ENCODE measurements at regions not wholly inside any gene's neighbourhood (a gene's known extent, or its start where the extent isn't known, plus 50 kb on each side); places are given as distances from the start of the nearest gene placed in this dataset.

- ChIA-PET CTCF (ENCODE audit: partially characterized antibody) (no interaction called here), POLR2A (ENCODE audit: partially characterized antibody) (no interaction called here)
- no peaks in the 10 kb centered on the region for H3K4me1 Mint-ChIP-seq
- H3K27me3 Mint-ChIP-seq: peaks cover 4 to 10% of the 10 kb centered on the region in 2 donors
- DNase-seq: no peak
- H3K27ac ChIP-seq (ENCODE audit: low read depth, low read length): no peak overlapping the region
- H3K36me3 ChIP-seq (ENCODE audit: insufficient read depth, low read length): no peaks in the 10 kb centered on the region
- H3K4me3 Mint-ChIP-seq: no peak overlapping the region
- no peaks in the 10 kb centered on the region for H3K27me3 ChIP-seq (ENCODE audit: insufficient read depth, low read length)
- no peak overlapping the region for H3K27ac Mint-ChIP-seq
- H3K36me3 Mint-ChIP-seq: no peaks in the 10 kb centered on the region
- H3K9me3 ChIP-seq (ENCODE audit: control insufficient read depth in 1 of 2, low read length in 2 of 2): no peaks in the 10 kb centered on the region
- intact Hi-C loops (cut with micrococcal nuclease): no loop called here
- no peaks in the 10 kb centered on the region for H3K4me1 ChIP-seq (ENCODE audit: insufficient read depth, low read length)
- peaks cover 0 to 2% (median 0%) of the 10 kb centered on the region in 8 donors for H3K9me3 Mint-ChIP-seq
- H3K4me3 ChIP-seq (ENCODE audit: low read length in 2 of 2): no peak overlapping the region
Measured at GRCh38 chr3:159800434-159801155, 188.0 kb upstream of the IL12A start.

DNA sequence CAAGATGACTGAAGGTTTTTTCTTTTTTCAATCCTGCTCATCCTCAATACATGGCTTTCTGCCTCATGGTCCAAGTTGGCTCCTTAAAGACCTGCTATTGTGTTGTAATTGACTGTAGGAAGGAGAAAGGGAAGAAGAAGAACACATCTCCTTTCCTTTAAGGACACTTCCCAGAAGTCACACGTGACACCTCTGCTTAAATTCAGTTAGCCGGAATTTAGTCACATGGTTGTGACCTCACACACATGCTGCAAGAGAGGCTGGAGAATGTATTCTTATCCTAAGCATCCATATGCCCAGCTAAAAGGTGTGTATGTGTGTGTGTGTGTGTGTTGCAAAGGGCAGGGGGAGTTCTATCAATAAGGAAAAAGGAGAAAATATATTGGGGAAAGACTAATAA is 185.8 kb upstream of the IL12A start:
- Mint-ChIP-seq H3K4me3 (no peak overlapping the region), H3K9me3 (peaks cover 0 to 2% (median 0%) of the 10 kb centered on the region in 8 donors), H3K36me3 (no peaks in the 10 kb centered on the region), H3K4me1 (no peaks in the 10 kb centered on the region), H3K27me3 (peaks cover 0 to 10% of the 10 kb centered on the region in 2 donors), H3K27ac (no peak overlapping the region)
- no peaks in the 10 kb centered on the region for H3K4me1 ChIP-seq (ENCODE audit: insufficient read depth, low read length)
- intact Hi-C loops (cut with micrococcal nuclease): no loop called here
- ChIA-PET CTCF (ENCODE audit: partially characterized antibody) (no interaction called here), POLR2A (ENCODE audit: partially characterized antibody) (no interaction called here)
- no peak overlapping the region for H3K4me3 ChIP-seq (ENCODE audit: low read length in 2 of 2)
- no peaks in the 10 kb centered on the region for H3K9me3 ChIP-seq (ENCODE audit: control insufficient read depth in 1 of 2, low read length in 2 of 2)
- H3K27me3 ChIP-seq (ENCODE audit: insufficient read depth, low read length): no peaks in the 10 kb centered on the region
- no peak for DNase-seq
- H3K36me3 ChIP-seq (ENCODE audit: insufficient read depth, low read length): no peaks in the 10 kb centered on the region
- H3K27ac ChIP-seq (ENCODE audit: low read depth, low read length): no peak overlapping the region

- ChIA-PET POLR2A (ENCODE audit: partially characterized antibody) (no interaction called here), CTCF (ENCODE audit: partially characterized antibody) (no interaction called here)
- Mint-ChIP-seq H3K27me3 (peaks cover 0 to 10% of the 10 kb centered on the region in 2 donors), H3K36me3 (no peaks in the 10 kb centered on the region), H3K4me1 (no peaks in the 10 kb centered on the region), H3K27ac (no peak overlapping the region), H3K9me3 (peaks cover 0 to 2% (median 0%) of the 10 kb centered on the region in 8 donors), H3K4me3 (no peak overlapping the region)
- no peak overlapping the region for H3K27ac ChIP-seq (ENCODE audit: low read depth, low read length)
- H3K4me3 ChIP-seq (ENCODE audit: low read length in 2 of 2): no peak overlapping the region
- H3K4me1 ChIP-seq (ENCODE audit: insufficient read depth, low read length): no peaks in the 10 kb centered on the region
- intact Hi-C loops (cut with micrococcal nuclease): no loop called here
- H3K9me3 ChIP-seq (ENCODE audit: control insufficient read depth in 1 of 2, low read length in 2 of 2): no peaks in the 10 kb centered on the region
- H3K27me3 ChIP-seq (ENCODE audit: insufficient read depth, low read length): no peaks in the 10 kb centered on the region
- DNase-seq: no peak
- no peaks in the 10 kb centered on the region for H3K36me3 ChIP-seq (ENCODE audit: insufficient read depth, low read length)
Measured at GRCh38 chr3:159803459-159803858, 185.2 kb upstream of the IL12A start.

GRCh38 chr3:159804726-159805410 is 183.8 kb upstream of the IL12A start:
- CTCF ChIA-PET (ENCODE audit: partially characterized antibody): interaction anchor here (0.7 kb wide), 1 partner anchor 184 kb away, joined by 4 read pairs; the partner anchor contains the start of gene IL12A
- Histone ChIP-seq H3K27ac (ENCODE audit: low read depth, low read length) (no peak overlapping the region), H3K36me3 (ENCODE audit: insufficient read depth, low read length) (no peaks in the 10 kb centered on the region), H3K9me3 (ENCODE audit: control insufficient read depth in 1 of 2, low read length in 2 of 2) (no peaks in the 10 kb centered on the region), H3K4me1 (ENCODE audit: insufficient read depth, low read length) (no peaks in the 10 kb centered on the region), H3K4me3 (ENCODE audit: low read length in 2 of 2) (no peak overlapping the region), H3K27me3 (ENCODE audit: insufficient read depth, low read length) (no peaks in the 10 kb centered on the region)
- H3K4me3 Mint-ChIP-seq: no peak overlapping the region
- H3K36me3 Mint-ChIP-seq: no peaks in the 10 kb centered on the region
- intact Hi-C loops (cut with micrococcal nuclease): loop anchor here (5.0 kb wide), 1 partner anchor 958 kb away; no protein-coding TSS in a partner anchor
- DNase-seq: peak in 1 of 5 donors; percentile 2
- no peak overlapping the region for H3K27ac Mint-ChIP-seq
- peaks cover 0 to 7% of the 10 kb centered on the region in 2 donors for H3K27me3 Mint-ChIP-seq
- POLR2A ChIA-PET (ENCODE audit: partially characterized antibody): no interaction called here
- H3K9me3 Mint-ChIP-seq: no peaks in the 10 kb centered on the region
- H3K4me1 Mint-ChIP-seq: no peaks in the 10 kb centered on the region

DNA sequence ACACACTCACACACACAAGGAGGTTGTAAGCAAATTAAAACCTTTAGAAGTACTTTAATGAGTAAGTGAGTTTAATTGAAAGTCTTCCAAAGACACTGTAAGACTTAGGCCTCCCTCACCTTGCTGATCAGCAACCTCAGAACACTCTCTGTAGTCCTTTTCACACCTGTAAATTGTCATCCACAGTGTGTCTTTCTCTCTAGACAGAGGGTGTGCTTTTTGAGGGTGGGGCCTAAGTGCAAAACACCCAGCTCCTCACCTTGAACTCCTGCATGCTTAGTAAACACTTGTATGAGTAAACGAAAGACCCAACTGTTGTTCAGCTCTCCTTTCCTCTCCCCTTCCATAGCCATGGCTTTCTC is 183.2 kb upstream of the IL12A start:
- Histone ChIP-seq H3K27ac (ENCODE audit: low read depth, low read length) (no peak overlapping the region), H3K36me3 (ENCODE audit: insufficient read depth, low read length) (no peaks in the 10 kb centered on the region), H3K4me1 (ENCODE audit: insufficient read depth, low read length) (no peaks in the 10 kb centered on the region), H3K4me3 (ENCODE audit: low read length in 2 of 2) (no peak overlapping the region), H3K9me3 (ENCODE audit: control insufficient read depth in 1 of 2, low read length in 2 of 2) (no peaks in the 10 kb centered on the region), H3K27me3 (ENCODE audit: insufficient read depth, low read length) (no peaks in the 10 kb centered on the region)
- POLR2A ChIA-PET (ENCODE audit: partially characterized antibody): no interaction called here
- peaks cover 0 to 7% of the 10 kb centered on the region in 2 donors for H3K27me3 Mint-ChIP-seq
- DNase-seq: no peak
- H3K4me1 Mint-ChIP-seq: no peaks in the 10 kb centered on the region
- no peak overlapping the region for H3K27ac Mint-ChIP-seq
- no peaks in the 10 kb centered on the region for H3K9me3 Mint-ChIP-seq
- CTCF ChIA-PET (ENCODE audit: partially characterized antibody): interaction anchor here (0.7 kb wide), 1 partner anchor 183 kb away, joined by 4 read pairs; the partner anchor contains the start of gene IL12A
- intact Hi-C loops (cut with micrococcal nuclease): loop anchor here (5.0 kb wide), 1 partner anchor 958 kb away; no protein-coding TSS in a partner anchor
- no peaks in the 10 kb centered on the region for H3K36me3 Mint-ChIP-seq
- no peak overlapping the region for H3K4me3 Mint-ChIP-seq

GRCh38 chr3:159806412-159806811 is 182.2 kb upstream of the IL12A start:
- peaks cover 0 to 7% of the 10 kb centered on the region in 2 donors for H3K27me3 Mint-ChIP-seq
- no peaks in the 10 kb centered on the region for H3K4me1 Mint-ChIP-seq
- H3K36me3 ChIP-seq (ENCODE audit: insufficient read depth, low read length): no peaks in the 10 kb centered on the region
- H3K27ac Mint-ChIP-seq: no peak overlapping the region
- no peak for DNase-seq
- H3K4me3 ChIP-seq (ENCODE audit: low read length in 2 of 2): no peak overlapping the region
- H3K36me3 Mint-ChIP-seq: no peaks in the 10 kb centered on the region
- no peak overlapping the region for H3K27ac ChIP-seq (ENCODE audit: low read depth, low read length)
- H3K9me3 Mint-ChIP-seq: no peaks in the 10 kb centered on the region
- intact Hi-C loops (cut with micrococcal nuclease): loop anchor here (5.0 kb wide), 1 partner anchor 959 kb away; no protein-coding TSS in a partner anchor
- H3K4me3 Mint-ChIP-seq: no peak overlapping the region
- no peaks in the 10 kb centered on the region for H3K9me3 ChIP-seq (ENCODE audit: control insufficient read depth in 1 of 2, low read length in 2 of 2)
- POLR2A ChIA-PET (ENCODE audit: partially characterized antibody): no interaction called here
- CTCF ChIA-PET (ENCODE audit: partially characterized antibody): interaction anchor here (0.8 kb wide), 1 partner anchor 11 kb away, joined by 3 read pairs; no protein-coding TSS in a partner anchor
- H3K27me3 ChIP-seq (ENCODE audit: insufficient read depth, low read length): no peaks in the 10 kb centered on the region
- H3K4me1 ChIP-seq (ENCODE audit: insufficient read depth, low read length): no peaks in the 10 kb centered on the region

DNA sequence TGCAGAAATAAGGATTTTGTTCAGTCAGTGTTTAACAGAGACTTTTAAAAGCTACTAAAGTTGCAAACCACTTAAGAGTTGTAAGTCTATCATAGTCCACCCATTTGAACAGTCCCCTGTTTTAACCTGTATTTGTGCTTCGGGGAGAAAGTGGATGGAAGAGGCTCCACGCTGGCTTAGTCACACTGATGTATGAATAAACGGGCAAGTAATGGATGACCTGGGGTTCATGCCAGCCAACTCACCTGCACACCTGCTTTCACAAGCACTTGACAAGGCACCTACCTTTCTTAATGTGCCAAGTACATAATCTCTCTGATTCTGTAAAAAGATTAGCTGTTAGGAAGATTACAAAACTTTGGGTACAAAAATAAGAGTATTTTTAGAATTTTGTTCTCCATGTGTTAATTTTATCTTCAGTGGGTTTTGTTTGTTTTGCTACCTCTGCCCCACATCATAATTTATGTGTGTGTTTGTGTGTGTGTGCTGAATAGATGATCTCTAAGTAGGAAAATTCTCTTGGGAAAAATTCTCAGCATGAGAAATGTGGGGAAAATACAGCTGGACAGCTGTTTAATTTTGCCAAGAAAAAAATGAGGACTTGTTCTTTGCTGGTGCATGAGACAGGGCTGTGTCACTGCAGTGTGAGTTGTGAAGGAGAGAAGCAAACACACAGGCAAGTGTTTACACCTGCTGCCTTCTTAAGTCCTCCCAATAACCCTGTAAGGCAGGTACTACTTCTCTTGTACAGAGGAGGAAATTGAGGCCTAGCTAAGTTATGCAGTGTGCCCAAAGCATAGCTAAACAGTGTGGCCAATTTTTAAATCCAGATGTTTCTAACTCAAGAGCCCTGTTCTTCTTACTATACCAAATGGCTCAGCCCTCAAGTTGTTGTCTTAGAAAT is 181.2 kb upstream of the IL12A start:
- intact Hi-C loops (cut with micrococcal nuclease): loop anchor here (5.0 kb wide), 1 partner anchor 960 kb away; no protein-coding TSS in a partner anchor
- H3K4me1 Mint-ChIP-seq: no peaks in the 10 kb centered on the region
- Histone ChIP-seq H3K4me1 (ENCODE audit: insufficient read depth, low read length) (no peaks in the 10 kb centered on the region), H3K27ac (ENCODE audit: low read depth, low read length) (no peak overlapping the region), H3K4me3 (ENCODE audit: low read length in 2 of 2) (no peak overlapping the region), H3K9me3 (ENCODE audit: control insufficient read depth in 1 of 2, low read length in 2 of 2) (no peaks in the 10 kb centered on the region), H3K27me3 (ENCODE audit: insufficient read depth, low read length) (no peaks in the 10 kb centered on the region), H3K36me3 (ENCODE audit: insufficient read depth, low read length) (no peaks in the 10 kb centered on the region)
- no peak overlapping the region for H3K27ac Mint-ChIP-seq
- no peaks in the 10 kb centered on the region for H3K36me3 Mint-ChIP-seq
- DNase-seq: no peak
- POLR2A ChIA-PET (ENCODE audit: partially characterized antibody): no interaction called here
- CTCF ChIA-PET (ENCODE audit: partially characterized antibody): interaction anchor here (0.8 to 1.3 kb wide), 2 partner anchors 10 to 606 kb away, joined by 3 to 4 read pairs; no protein-coding TSS in a partner anchor
- H3K27me3 Mint-ChIP-seq: peaks cover 0 to 6% of the 10 kb centered on the region in 2 donors
- no peaks in the 10 kb centered on the region for H3K9me3 Mint-ChIP-seq
- no peak overlapping the region for H3K4me3 Mint-ChIP-seq

Measured in CD4-positive, alpha-beta memory T cell (primary cell).